GM19023 (cell line): ENCODE measurements at regions not wholly inside any gene's neighbourhood (a gene's known extent, or its start where the extent isn't known, plus 50 kb on each side); places are given as distances from the start of the nearest gene placed in this dataset.

ENCODE experiments used
- ATAC-seq: cut with Tn5 transposase; IDR thresholded peaks from one replicate; pipeline ENCODE4 v1.9.1; 2021; ENCODE audit warnings: mild to moderate bottlenecking, moderate library complexity; ENCODE audit not compliant: unreplicated experiment

DNA sequence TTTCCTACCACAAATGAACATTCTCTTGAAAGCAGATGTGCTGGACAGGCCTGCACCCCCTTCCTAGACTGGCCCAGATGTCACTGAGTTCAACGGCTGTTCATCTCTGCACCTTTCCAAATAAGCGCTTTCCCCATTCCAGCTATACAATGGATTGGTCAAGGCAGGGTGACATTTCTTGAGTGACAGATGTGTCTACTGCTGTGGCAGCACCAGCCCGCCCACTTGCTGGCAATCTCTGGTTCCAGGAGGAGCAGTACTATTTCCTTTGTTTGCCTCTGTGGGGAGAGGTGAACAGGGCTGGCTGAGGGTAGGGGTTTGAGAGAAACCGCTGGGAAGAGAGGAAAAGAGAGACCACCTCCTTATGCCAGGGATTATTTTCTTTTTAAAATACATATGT is 269.5 kb upstream of the POU3F3 start:
- no peak for ATAC-seq

DNA sequence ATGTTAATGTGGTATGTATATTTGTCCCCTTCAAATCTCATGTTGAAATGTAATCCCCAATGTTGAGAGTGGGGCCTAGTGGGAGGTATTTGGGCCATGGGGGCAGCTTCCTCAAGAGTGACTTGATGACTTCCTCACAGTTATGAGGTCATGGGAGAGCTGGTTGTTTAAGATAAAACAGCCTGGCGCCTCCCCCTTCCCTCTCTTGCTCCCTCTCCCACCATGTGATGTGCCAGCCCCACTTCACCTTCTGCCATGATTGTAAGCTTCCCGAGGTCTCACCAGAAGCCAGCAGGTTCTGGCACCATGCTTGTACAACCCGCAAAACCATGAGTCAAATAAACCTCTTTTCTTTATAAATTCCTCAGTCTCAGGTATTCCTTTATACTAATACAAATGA is 258.3 kb upstream of the POU3F3 start:
- ATAC-seq = no peak

DNA sequence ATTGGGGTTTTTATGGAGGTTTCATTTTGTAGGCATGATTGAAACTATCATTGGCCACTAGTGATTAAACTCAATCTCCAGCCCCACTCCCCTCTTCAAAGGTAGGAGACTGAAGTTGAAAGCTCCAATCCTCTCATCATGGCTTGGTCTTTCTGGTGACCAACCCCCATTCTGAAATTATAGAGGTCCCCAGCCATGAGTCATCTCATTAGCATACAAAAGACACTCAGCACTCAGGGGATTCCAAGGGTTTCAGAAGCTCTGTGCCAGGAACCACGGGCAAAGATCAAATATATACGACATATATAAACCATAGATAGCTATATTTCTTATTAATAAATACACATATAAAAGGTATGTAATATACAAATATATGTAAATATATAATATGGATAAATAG is 256.0 kb upstream of the POU3F3 start:
- no peak for ATAC-seq

GRCh38 chr2:104598636-104599035 is 255.3 kb upstream of the POU3F3 start:
- no peak for ATAC-seq

GRCh38 chr2:104599787-104600510 is 254.0 kb upstream of the POU3F3 start:
- ATAC-seq = no peak

DNA sequence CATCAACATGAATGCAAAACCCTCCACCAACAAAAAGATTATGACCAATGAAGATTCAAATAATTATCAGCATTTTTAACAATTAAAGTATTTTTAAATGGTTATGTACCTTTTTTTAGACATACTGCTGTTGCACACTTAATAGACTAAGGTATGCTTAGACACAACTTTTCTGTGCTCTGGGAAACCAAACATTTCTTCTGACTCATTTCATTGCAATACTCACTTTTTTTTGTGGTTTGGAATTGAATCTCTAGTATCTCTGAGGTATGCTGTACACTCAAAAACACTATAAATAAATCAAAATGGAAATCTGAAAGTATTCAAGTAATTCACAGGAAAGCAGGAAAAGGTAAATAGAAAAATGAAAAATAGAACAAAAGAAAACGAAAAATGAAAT is 247.9 kb upstream of the POU3F3 start:
- ATAC-seq = no peak

GRCh38 chr2:104616856-104617255 is 237.1 kb upstream of the POU3F3 start:
- no peak for ATAC-seq

DNA sequence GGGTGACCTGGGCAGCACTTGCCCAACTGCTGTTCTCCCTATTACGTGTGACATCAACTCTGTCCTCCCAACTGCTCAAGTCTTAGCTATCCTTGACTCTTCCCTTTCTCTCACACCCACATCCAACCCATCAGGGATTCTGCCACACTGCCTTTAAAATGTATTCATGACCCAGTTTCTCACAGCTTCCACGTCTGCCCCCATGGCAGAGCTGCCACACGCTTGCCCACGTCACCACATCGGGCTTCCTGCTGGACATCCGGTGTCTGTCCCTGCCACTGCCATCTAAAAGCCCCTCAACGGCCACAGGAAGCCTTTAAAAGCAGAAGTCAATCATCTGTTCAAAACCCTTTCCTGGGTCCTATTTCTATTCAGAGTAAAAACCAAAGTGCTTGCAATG is 233.1 kb upstream of the POU3F3 start:
- no peak for ATAC-seq

DNA sequence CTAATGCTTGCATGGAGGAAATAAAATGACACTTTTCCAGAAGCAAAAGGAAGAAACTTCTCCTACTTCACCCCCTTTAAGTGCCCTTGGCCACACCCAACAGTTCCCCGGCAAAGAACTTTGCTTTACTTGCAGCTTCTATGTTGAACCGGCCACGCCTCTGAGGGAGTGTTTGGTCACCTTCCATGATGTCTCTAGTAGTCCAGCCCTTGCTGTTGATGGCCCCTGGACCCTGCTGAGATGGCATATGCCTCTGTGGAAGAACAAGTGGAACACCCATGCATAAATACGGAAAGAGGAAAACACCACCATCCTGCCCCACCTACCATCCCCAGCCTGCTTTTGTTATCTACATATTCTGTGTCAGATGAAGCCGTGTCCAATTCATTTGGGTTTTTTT is 218.3 kb upstream of the POU3F3 start:
- no peak for ATAC-seq

DNA sequence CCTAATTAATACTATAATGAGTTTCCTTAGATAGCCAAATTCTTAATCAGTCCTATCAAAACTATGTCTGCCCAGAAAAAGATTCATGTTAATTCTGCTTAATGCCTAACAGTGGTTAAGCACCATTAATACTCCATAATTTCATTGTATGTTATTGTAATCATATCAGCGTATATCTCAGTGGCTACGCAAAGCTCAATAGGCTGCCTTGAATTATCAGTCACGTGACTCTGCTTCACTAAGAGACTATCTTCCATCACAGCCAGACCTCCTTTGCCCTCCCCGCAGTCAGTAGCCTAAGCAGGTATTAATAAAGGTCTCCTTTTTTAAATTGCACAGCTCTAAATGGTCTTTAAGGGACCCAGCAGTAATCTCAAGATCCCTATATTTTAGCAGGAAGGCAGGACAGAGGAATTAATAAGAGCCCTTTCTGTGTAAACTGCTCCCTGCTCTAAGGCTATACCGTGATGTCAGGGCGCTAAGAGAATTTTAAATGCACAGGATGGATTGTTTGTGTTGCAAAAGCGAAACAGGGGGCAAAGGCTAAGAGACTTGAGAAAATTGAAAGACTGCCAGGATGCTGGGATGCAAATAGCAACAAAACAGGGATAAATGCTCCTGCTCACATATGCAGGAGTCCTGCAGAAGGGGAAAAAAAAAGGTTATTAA is 215.6 kb upstream of the POU3F3 start:
- no peak for ATAC-seq

DNA sequence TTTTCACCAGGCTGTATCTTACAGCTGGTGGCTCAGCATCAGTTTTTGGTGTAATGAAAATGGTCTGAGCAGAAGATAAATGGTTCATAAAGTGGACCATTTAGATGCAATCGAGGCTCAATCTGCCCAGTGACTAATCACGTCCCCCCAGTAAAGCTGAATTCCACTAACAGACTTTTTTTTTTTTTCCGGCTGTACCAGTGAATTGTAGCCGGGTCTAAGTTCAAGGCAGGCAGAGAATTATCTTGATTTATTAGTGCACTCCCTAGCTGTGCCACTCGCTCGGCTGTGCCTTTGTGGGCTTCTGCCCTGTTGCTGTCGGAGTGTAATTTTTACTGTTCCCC is 215.1 kb upstream of the POU3F3 start:
- no peak for ATAC-seq

- no peak for ATAC-seq
Observed at GRCh38 chr2:104641786-104642185, 212.1 kb upstream of the POU3F3 start.

GRCh38 chr2:104648376-104648775 is 205.5 kb upstream of the POU3F3 start:
- no peak for ATAC-seq

DNA sequence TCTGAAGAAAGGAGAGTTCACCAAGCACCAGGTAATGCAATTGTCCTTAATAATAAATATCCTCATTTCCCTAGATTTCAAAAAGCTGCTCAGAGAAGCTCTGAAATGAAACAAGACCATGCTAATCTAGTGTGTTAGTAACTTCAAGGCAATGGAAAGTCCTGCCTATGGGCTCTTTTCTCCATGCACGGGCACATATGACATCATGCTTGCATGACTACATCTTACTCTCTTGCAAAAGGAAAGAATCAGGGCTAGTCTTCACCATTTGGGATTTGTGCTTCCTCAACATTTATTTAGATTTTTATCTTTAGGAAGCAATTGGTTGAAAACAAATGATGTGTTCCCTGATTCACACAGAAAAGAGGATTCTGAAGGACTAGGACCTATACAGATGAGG is 204.0 kb upstream of the POU3F3 start:
- ATAC-seq = no peak

GRCh38 chr2:104650405-104650996 is 203.4 kb upstream of the POU3F3 start:
- no peak for ATAC-seq

DNA sequence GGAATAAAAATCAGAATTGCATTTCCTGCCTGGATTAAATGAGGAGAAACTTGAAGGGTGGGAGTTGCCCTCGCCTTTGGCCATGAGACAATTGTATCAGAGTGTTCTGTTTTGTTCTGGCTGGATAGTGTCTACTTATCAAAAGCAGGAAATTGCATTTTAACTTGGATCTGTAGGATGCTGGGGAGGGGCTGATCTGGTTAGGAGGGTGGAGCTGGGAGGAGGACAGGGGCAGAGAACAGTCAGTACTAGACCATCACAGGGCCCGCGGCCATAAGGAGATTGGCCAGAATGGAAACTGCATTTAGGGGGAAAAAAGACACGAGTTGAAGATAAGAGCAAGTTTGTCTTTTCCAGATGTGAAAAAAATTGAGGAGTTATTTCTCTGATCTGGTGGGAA is 199.1 kb upstream of the POU3F3 start:
- ATAC-seq = no peak

GRCh38 chr2:104656571-104657163 is 197.2 kb upstream of the POU3F3 start:
- ATAC-seq = no peak

- no peak for ATAC-seq
Observed at GRCh38 chr2:104658144-104658835, 195.6 kb upstream of the POU3F3 start.

GRCh38 chr2:104658904-104659591 is 194.9 kb upstream of the POU3F3 start:
- ATAC-seq = no peak

- no peak for ATAC-seq
Observed at GRCh38 chr2:104660991-104661390, 192.9 kb upstream of the POU3F3 start.

- no peak for ATAC-seq
Observed at GRCh38 chr2:104664672-104665071, 189.2 kb upstream of the POU3F3 start.
